HepG2 (cell line): ENCODE measurements at regions not wholly inside any gene's neighbourhood (a gene's known extent, or its start where the extent isn't known, plus 50 kb on each side); places are given as distances from the start of the nearest gene placed in this dataset.

ENCODE experiments used
- CHD2 ChIP-seq: IDR thresholded peaks from 2 replicates; pipeline ENCODE4 v1.6.1; 2011; ENCODE audit warnings: low read depth, low read length, improper control_type of control experiment
- DDIT3 ChIP-seq: sonication (generic); formaldehyde crosslinking; IDR thresholded peaks from 2 replicates; pipeline ENCODE4 v1.4.0; 2020; ENCODE audit warnings: mild to moderate bottlenecking, missing genetic modification reagents
- GATAD1 ChIP-seq: IDR thresholded peaks from 2 replicates; pipeline ENCODE4 v1.6.1; 2016; ENCODE audit warnings: missing genetic modification reagents, missing compliant biosample characterization
- HCFC1 ChIP-seq: fragments of 150-350 bp; IDR thresholded peaks from 2 replicates; pipeline ENCODE4 v1.6.1; 2014; ENCODE audit warnings: low read depth, low read length
- ISX ChIP-seq: sonication (generic); formaldehyde crosslinking; conservative IDR thresholded peaks from 2 replicates; pipeline ENCODE4 v1.5.0; 2020; ENCODE audit warnings: missing genetic modification reagents
- KDM5A ChIP-seq: fragments of 200-600 bp; sonication (generic); IDR thresholded peaks from 2 replicates; pipeline ENCODE4 v1.7.0; 2018; ENCODE audit warnings: antibody characterized with exemption, mild to moderate bottlenecking, low read length, borderline replicate concordance
- MXI1 ChIP-seq: IDR thresholded peaks from 3 replicates; pipeline ENCODE4 v1.6.1; 2012; ENCODE audit warnings: low read depth, low read length, inconsistent platforms, borderline replicate concordance
- NKX3-1 ChIP-seq: sonication (generic); formaldehyde crosslinking; IDR thresholded peaks from 2 replicates; pipeline ENCODE4 v1.5.0; 2020; ENCODE audit warnings: missing genetic modification reagents
- NONO ChIP-seq, 2 experiments: fragments of 450-650 bp in 1 of 2; sonication (generic) in 1 of 2; formaldehyde crosslinking in 1 of 2; IDR thresholded peaks in 1 of 2; conservative IDR thresholded peaks in 1 of 2; 2 replicates each; pipeline versions ENCODE4 v1.6.1 to v1.8.0; 2017 to 2022; ENCODE audit warnings: mild to moderate bottlenecking in 1 of 2, missing genetic modification reagents in 1 of 2, moderate library complexity in 1 of 2
- PBX2 ChIP-seq: IDR thresholded peaks from 2 replicates; pipeline ENCODE4 v1.6.1; 2016; ENCODE audit warnings: control low read depth
- POLR2AphosphoS5 ChIP-seq: IDR thresholded peaks from 2 replicates; pipeline ENCODE4 v1.6.1; 2012; ENCODE audit warnings: low read depth, low read length
- SOX13 ChIP-seq, 3 experiments: fragments of 450-650 bp in 1 of 3; sonication (generic) in 1 of 3; formaldehyde crosslinking in 1 of 3; IDR thresholded peaks in 2 of 3; conservative IDR thresholded peaks in 1 of 3; 2 replicates each; pipeline versions ENCODE4 v1.5.0 to v1.6.1; 2016 to 2020; ENCODE audit warnings: antibody characterized with exemption in 1 of 3, mild to moderate bottlenecking in 1 of 3, missing compliant biosample characterization in 1 of 3, missing genetic modification reagents in 1 of 3, moderate library complexity in 1 of 3
- SRSF4 ChIP-seq: fragments of 200-400 bp; formaldehyde crosslinking; IDR thresholded peaks from one replicate; pipeline ENCODE4 v1.6.1; 2018; ENCODE audit warnings: mild to moderate bottlenecking, low read depth, low read length, moderate library complexity; ENCODE audit not compliant: poor library complexity, severe bottlenecking
- TAF1 ChIP-seq: sonication (generic); formaldehyde crosslinking; IDR thresholded peaks from 2 replicates; pipeline ENCODE4 v1.4.0; 2020; ENCODE audit warnings: missing genetic modification reagents
- TBP ChIP-seq: sonication (generic); formaldehyde crosslinking; IDR thresholded peaks from 2 replicates; pipeline ENCODE4 v1.5.0; 2020; ENCODE audit warnings: missing genetic modification reagents
- TOPORS ChIP-seq: sonication (generic); formaldehyde crosslinking; IDR thresholded peaks from 2 replicates; pipeline ENCODE4 v1.8.0; 2023; ENCODE audit warnings: mild to moderate bottlenecking, missing genetic modification reagents
- ZNF225 ChIP-seq: sonication (generic); formaldehyde crosslinking; IDR thresholded peaks from 2 replicates; pipeline ENCODE4 v1.4.0; 2020; ENCODE audit warnings: mild to moderate bottlenecking, missing genetic modification reagents
- ZNF253 ChIP-seq: sonication (generic); formaldehyde crosslinking; IDR thresholded peaks from 2 replicates; pipeline ENCODE4 v1.8.0; 2022; ENCODE audit warnings: mild to moderate bottlenecking, missing genetic modification reagents, borderline replicate concordance
- ZNF430 ChIP-seq: sonication (generic); formaldehyde crosslinking; IDR thresholded peaks from 2 replicates; pipeline ENCODE4 v1.9.0; 2021; ENCODE audit warnings: mild to moderate bottlenecking, missing genetic modification reagents
- ZNF597 ChIP-seq: sonication (generic); formaldehyde crosslinking; IDR thresholded peaks from 2 replicates; pipeline ENCODE4 v1.5.0; 2020; ENCODE audit warnings: missing genetic modification reagents
- ZNF775 ChIP-seq: sonication (generic); formaldehyde crosslinking; IDR thresholded peaks from 2 replicates; pipeline ENCODE4 v1.4.0; 2020; ENCODE audit warnings: missing genetic modification reagents, mild to moderate bottlenecking, moderate library complexity, borderline replicate concordance
- ZNF780A ChIP-seq: sonication (generic); formaldehyde crosslinking; IDR thresholded peaks from 2 replicates; pipeline ENCODE4 v1.8.0; 2022; ENCODE audit warnings: mild to moderate bottlenecking, missing genetic modification reagents, moderate library complexity
- ZNF816 ChIP-seq: sonication (generic); formaldehyde crosslinking; IDR thresholded peaks from 2 replicates; pipeline ENCODE4 v1.8.0; 2022; ENCODE audit warnings: missing genetic modification reagents, mild to moderate bottlenecking, borderline replicate concordance
- ZSCAN30 ChIP-seq: sonication (generic); formaldehyde crosslinking; IDR thresholded peaks from 2 replicates; pipeline ENCODE4 v1.5.0; 2020; ENCODE audit warnings: mild to moderate bottlenecking, missing genetic modification reagents
- ZZZ3 ChIP-seq: sonication (generic); formaldehyde crosslinking; IDR thresholded peaks from 2 replicates; pipeline ENCODE4 v1.4.0; 2020; ENCODE audit warnings: missing genetic modification reagents, mild to moderate bottlenecking, borderline replicate concordance
- TF ChIP-seq, protein P1 (sequence below): sonication (generic); formaldehyde crosslinking; IDR thresholded peaks from 2 replicates; pipeline ENCODE4 v1.4.0; 2020; ENCODE audit warnings: low read depth, missing genetic modification reagents

DNA sequence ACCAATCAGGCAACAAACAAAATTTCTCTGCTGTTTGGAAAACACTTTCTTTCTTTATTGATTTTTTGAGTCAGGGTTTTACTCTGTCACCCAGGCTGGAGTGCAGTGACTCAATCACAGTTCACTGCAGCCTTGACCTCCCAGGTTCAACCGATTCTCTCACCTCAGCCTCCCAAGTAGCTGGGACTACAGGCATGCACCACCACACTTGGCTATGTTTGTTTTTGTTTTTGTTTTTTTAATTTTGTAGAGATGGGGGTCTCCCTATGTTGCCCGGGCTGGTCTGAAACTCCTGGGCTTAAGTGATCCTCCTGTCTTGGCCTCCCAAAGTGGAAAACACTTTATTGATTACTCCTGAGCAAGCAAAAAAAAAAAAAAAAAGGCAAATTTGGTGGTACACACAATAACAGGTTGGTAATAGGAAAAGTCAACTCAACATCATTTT lies 276.4 kb downstream of the SOX9 start (continued):
- TF ChIP-seq KDM5A (no peak), TOPORS (CRISPR knock-in tag) (no peak), TAF1 (CRISPR knock-in tag) (no peak), ZNF780A (CRISPR knock-in tag) (no peak), TBP (CRISPR knock-in tag) (no peak), ZNF253 (no peak), POLR2AphosphoS5 (no peak), ZZZ3 (no peak), CHD2 (no peak), NONO (IDR thresholded peaks at IDR 0.05) (no peak), NONO (CRISPR knock-in tag; conservative IDR thresholded peaks at IDR 0.05) (0 out of 2 replicates have a peak, but pooled peaks have one; percentile 38), SRSF4 (no peak), ZNF597 (CRISPR knock-in tag) (no peak), MXI1 (no peak), GATAD1 (CRISPR knock-in tag) (peak; percentile 40; the same call in 1 of the 2 replicates), ZNF816 (CRISPR knock-in tag) (peak; percentile 86; the same call in 1 of the 2 replicates), ZNF430 (CRISPR knock-in tag) (no peak), ISX (no peak), PBX2 (CRISPR knock-in tag) (no peak), ZSCAN30 (CRISPR knock-in tag) (no peak), NKX3-1 (CRISPR knock-in tag) (no peak), DDIT3 (no peak), ZNF775 (CRISPR knock-in tag) (no peak), HCFC1 (no peak), ZNF225 (CRISPR knock-in tag) (no peak), SOX13 (IDR thresholded peaks at IDR 0.05) (no peak), SOX13 (CRISPR knock-in tag; conservative IDR thresholded peaks at IDR 0.05 in 1 of 2, IDR thresholded peaks at IDR 0.05 in 1 of 2) (peak in 1 of 2 experiments; percentile 71; a peak in 2 of 4 replicates)
- TF ChIP-seq, protein P1, sequence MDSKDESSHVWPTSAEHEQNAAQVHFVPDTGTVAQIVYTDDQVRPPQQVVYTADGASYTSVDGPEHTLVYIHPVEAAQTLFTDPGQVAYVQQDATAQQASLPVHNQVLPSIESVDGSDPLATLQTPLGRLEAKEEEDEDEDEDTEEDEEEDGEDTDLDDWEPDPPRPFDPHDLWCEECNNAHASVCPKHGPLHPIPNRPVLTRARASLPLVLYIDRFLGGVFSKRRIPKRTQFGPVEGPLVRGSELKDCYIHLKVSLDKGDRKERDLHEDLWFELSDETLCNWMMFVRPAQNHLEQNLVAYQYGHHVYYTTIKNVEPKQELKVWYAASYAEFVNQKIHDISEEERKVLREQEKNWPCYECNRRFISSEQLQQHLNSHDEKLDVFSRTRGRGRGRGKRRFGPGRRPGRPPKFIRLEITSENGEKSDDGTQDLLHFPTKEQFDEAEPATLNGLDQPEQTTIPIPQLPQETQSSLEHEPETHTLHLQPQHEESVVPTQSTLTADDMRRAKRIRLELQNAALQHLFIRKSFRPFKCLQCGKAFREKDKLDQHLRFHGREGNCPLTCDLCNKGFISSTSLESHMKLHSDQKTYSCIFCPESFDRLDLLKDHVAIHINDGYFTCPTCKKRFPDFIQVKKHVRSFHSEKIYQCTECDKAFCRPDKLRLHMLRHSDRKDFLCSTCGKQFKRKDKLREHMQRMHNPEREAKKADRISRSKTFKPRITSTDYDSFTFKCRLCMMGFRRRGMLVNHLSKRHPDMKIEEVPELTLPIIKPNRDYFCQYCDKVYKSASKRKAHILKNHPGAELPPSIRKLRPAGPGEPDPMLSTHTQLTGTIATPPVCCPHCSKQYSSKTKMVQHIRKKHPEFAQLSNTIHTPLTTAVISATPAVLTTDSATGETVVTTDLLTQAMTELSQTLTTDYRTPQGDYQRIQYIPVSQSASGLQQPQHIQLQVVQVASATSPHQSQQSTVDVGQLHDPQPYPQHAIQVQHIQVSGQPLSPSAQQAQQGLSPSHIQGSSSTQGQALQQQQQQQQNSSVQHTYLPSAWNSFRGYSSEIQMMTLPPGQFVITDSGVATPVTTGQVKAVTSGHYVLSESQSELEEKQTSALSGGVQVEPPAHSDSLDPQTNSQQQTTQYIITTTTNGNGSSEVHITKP (CRISPR knock-in tag) = no peak
